CD4-positive, CD25-positive, alpha-beta regulatory T cell (primary cell): ENCODE measurements at regions not wholly inside any gene's neighbourhood (a gene's known extent, or its start where the extent isn't known, plus 50 kb on each side); places are given as distances from the start of the nearest gene placed in this dataset.
A peak's percentile ranks its signal among the peaks of the same experiment; 100 is the strongest.

Experiments
- ATAC-seq, 2 donors: fragments of 150-1000 bp; cut with Tn5 transposase; one replicate each; pipeline ENCODE4 v1.10.0; 2021; ENCODE audit warnings: low read depth in 2 of 2, moderate number of reproducible peaks in 2 of 2, moderate library complexity in 1 of 2
- DNase-seq, 3 donors: peaks; one replicate each; pipeline versions ENCODE4 v3.0.0 to v3.0.0-alpha.2; 2012 to 2022; ENCODE audit warnings: mixed read lengths in 1 of 3
- H3K27ac ChIP-seq: one replicate; pipeline ENCODE4 v1.7.0; 2013; ENCODE audit warnings: mild to moderate bottlenecking, low read length; ENCODE audit not compliant: insufficient read depth, poor library complexity, severe bottlenecking
- H3K27me3 ChIP-seq: one replicate; pipeline ENCODE4 v1.7.0; 2013; ENCODE audit warnings: low read length; ENCODE audit not compliant: control insufficient read depth, insufficient read depth
- H3K36me3 ChIP-seq: one replicate; pipeline ENCODE4 v1.7.0; 2013; ENCODE audit warnings: mild to moderate bottlenecking, low read length, moderate library complexity; ENCODE audit not compliant: control insufficient read depth, insufficient read depth
- H3K4me1 ChIP-seq: 2 replicates; pipeline ENCODE4 v1.7.0; 2013; ENCODE audit warnings: mild to moderate bottlenecking, low read length; ENCODE audit not compliant: insufficient read depth, control insufficient read depth, poor library complexity, severe bottlenecking
- H3K4me3 ChIP-seq: one replicate; pipeline ENCODE4 v1.7.0; 2013; ENCODE audit warnings: low read depth, mild to moderate bottlenecking, low read length, moderate library complexity
- H3K9me3 ChIP-seq, 2 experiments: 1 replicate in 1 of 2; 2 replicates in 1 of 2; pipeline ENCODE4 v1.7.0; 2013; ENCODE audit warnings: low read length in 2 of 2, mild to moderate bottlenecking in 1 of 2, moderate library complexity in 1 of 2; ENCODE audit not compliant: control insufficient read depth in 2 of 2
- H3K27ac Mint-ChIP-seq, 3 donors: one replicate each; pipeline ENCODE4 v1.8.0; 2020 to 2022; ENCODE audit warnings: mild to moderate bottlenecking in 3 of 3, mixed read lengths in 3 of 3, moderate library complexity in 2 of 3
- H3K27me3 Mint-ChIP-seq: one replicate; pipeline ENCODE4 v1.8.0; 2022; ENCODE audit warnings: mild to moderate bottlenecking, mixed read lengths
- H3K36me3 Mint-ChIP-seq: one replicate; pipeline ENCODE4 v1.8.0; 2020; ENCODE audit warnings: mixed read lengths
- H3K4me1 Mint-ChIP-seq, 4 donors: one replicate each; pipeline ENCODE4 v1.8.0; 2020 to 2022; ENCODE audit warnings: mixed read lengths in 4 of 4, mild to moderate bottlenecking in 1 of 4
- H3K4me3 Mint-ChIP-seq, 4 donors: one replicate each; pipeline ENCODE4 v1.8.0; 2020 to 2022; ENCODE audit warnings: mild to moderate bottlenecking in 4 of 4, mixed read lengths in 4 of 4, moderate library complexity in 3 of 4
- H3K9me3 Mint-ChIP-seq, 7 donors: one replicate each; pipeline ENCODE4 v1.8.0; 2020 to 2022; ENCODE audit warnings: mixed read lengths in 7 of 7, mild to moderate bottlenecking in 3 of 7, moderate library complexity in 2 of 7

GRCh38 chr12:92505254-92506231 is 197.2 kb upstream of the PLEKHG7 start:
- Histone ChIP-seq H3K4me1 (peaks cover 28% of the 10 kb centered on the region), H3K27ac (peak overlapping the region; percentile 75), H3K36me3 (no peaks in the 10 kb centered on the region), H3K4me3 (peak overlapping the region; percentile 78), H3K27me3 (no peaks in the 10 kb centered on the region), H3K9me3 (no peaks in the 10 kb centered on the region)
- peak overlapping the region; percentile 94 to 98 (median 97) for H3K27ac Mint-ChIP-seq
- peaks cover 0 to 11% (median 0%) of the 10 kb centered on the region in 7 donors for H3K9me3 Mint-ChIP-seq
- DNase-seq (peak in 2 of 3 donors; percentile 62 to 86), ATAC-seq (peak; percentile 71 to 78)
- H3K4me3 Mint-ChIP-seq = peak overlapping the region; percentile 57 to 93 (median 88)
- no peaks in the 10 kb centered on the region for H3K36me3 Mint-ChIP-seq
- no peaks in the 10 kb centered on the region for H3K27me3 Mint-ChIP-seq
- H3K4me1 Mint-ChIP-seq = peaks cover 13 to 38% (median 28%) of the 10 kb centered on the region in 4 donors

- no peaks in the 10 kb centered on the region for H3K9me3 ChIP-seq
- peaks cover 13 to 38% (median 28%) of the 10 kb centered on the region in 4 donors for H3K4me1 Mint-ChIP-seq
- H3K36me3 ChIP-seq = no peaks in the 10 kb centered on the region
- H3K9me3 Mint-ChIP-seq = peaks cover 0 to 2% (median 0%) of the 10 kb centered on the region in 7 donors
- no peak for DNase-seq
- no peaks in the 10 kb centered on the region for H3K27me3 ChIP-seq
- no peaks in the 10 kb centered on the region for H3K36me3 Mint-ChIP-seq
- no peak overlapping the region for H3K4me3 Mint-ChIP-seq
- no peaks in the 10 kb centered on the region for H3K27me3 Mint-ChIP-seq
- no peak overlapping the region for H3K27ac Mint-ChIP-seq
- no peak overlapping the region for H3K4me3 ChIP-seq
- H3K4me1 ChIP-seq = peaks cover 28% of the 10 kb centered on the region
- no peak for ATAC-seq
- H3K27ac ChIP-seq = no peak overlapping the region
Measured at GRCh38 chr12:92504594-92504981, 198.2 kb upstream of the PLEKHG7 start.

GRCh38 chr12:92503971-92504593 is 198.7 kb upstream of the PLEKHG7 start:
- Histone ChIP-seq H3K27ac (no peak overlapping the region), H3K27me3 (no peaks in the 10 kb centered on the region), H3K9me3 (no peaks in the 10 kb centered on the region), H3K4me3 (no peak overlapping the region), H3K4me1 (peaks cover 28% of the 10 kb centered on the region), H3K36me3 (no peaks in the 10 kb centered on the region)
- no peak for DNase-seq
- no peaks in the 10 kb centered on the region for H3K36me3 Mint-ChIP-seq
- ATAC-seq = no peak
- peak overlapping the region in 2 of 3 donors; percentile 11 to 18 for H3K27ac Mint-ChIP-seq
- peaks cover 0 to 2% (median 0%) of the 10 kb centered on the region in 7 donors for H3K9me3 Mint-ChIP-seq
- H3K4me1 Mint-ChIP-seq = peaks cover 13 to 38% (median 28%) of the 10 kb centered on the region in 4 donors
- H3K27me3 Mint-ChIP-seq = no peaks in the 10 kb centered on the region
- H3K4me3 Mint-ChIP-seq = peak overlapping the region in 1 of 4 donors; percentile 2

GRCh38 chr12:92503029-92503931 is 199.5 kb upstream of the PLEKHG7 start:
- no peaks in the 10 kb centered on the region for H3K27me3 Mint-ChIP-seq
- Histone ChIP-seq H3K36me3 (no peaks in the 10 kb centered on the region), H3K27ac (no peak overlapping the region), H3K4me3 (peak overlapping the region; percentile 39), H3K27me3 (no peaks in the 10 kb centered on the region), H3K9me3 (no peaks in the 10 kb centered on the region), H3K4me1 (peaks cover 28% of the 10 kb centered on the region)
- peaks cover 13 to 38% (median 28%) of the 10 kb centered on the region in 4 donors for H3K4me1 Mint-ChIP-seq
- H3K36me3 Mint-ChIP-seq = no peaks in the 10 kb centered on the region
- H3K4me3 Mint-ChIP-seq = peak overlapping the region in 3 of 4 donors; percentile 2 to 51 (median 29)
- DNase-seq = peak in 1 of 3 donors; percentile 70
- peaks cover 0 to 2% (median 0%) of the 10 kb centered on the region in 7 donors for H3K9me3 Mint-ChIP-seq
- ATAC-seq = no peak
- H3K27ac Mint-ChIP-seq = peak overlapping the region; percentile 18 to 44 (median 39)

- H3K4me3 Mint-ChIP-seq = peak overlapping the region in 3 of 4 donors; percentile 29 to 67 (median 51)
- ATAC-seq = no peak
- no peaks in the 10 kb centered on the region for H3K36me3 Mint-ChIP-seq
- no peaks in the 10 kb centered on the region for H3K36me3 ChIP-seq
- H3K9me3 ChIP-seq = no peaks in the 10 kb centered on the region
- H3K27ac Mint-ChIP-seq = peak overlapping the region in 2 of 3 donors; percentile 18 to 44
- H3K9me3 Mint-ChIP-seq = peaks cover 0 to 2% (median 0%) of the 10 kb centered on the region in 7 donors
- H3K27me3 ChIP-seq = no peaks in the 10 kb centered on the region
- H3K4me1 ChIP-seq = peaks cover 28% of the 10 kb centered on the region
- no peaks in the 10 kb centered on the region for H3K27me3 Mint-ChIP-seq
- peak in 1 of 3 donors; percentile 65 for DNase-seq
- H3K4me3 ChIP-seq = peak overlapping the region; percentile 39
- H3K4me1 Mint-ChIP-seq = peaks cover 13 to 38% (median 28%) of the 10 kb centered on the region in 4 donors
- no peak overlapping the region for H3K27ac ChIP-seq
Measured at GRCh38 chr12:92502417-92503028, 200.3 kb upstream of the PLEKHG7 start.

GRCh38 chr12:92496790-92497189 is 206.0 kb upstream of the PLEKHG7 start:
- ATAC-seq (no peak), DNase-seq (peak in 1 of 3 donors; percentile 54)
- Mint-ChIP-seq H3K9me3 (peaks cover 0 to 2% (median 0%) of the 10 kb centered on the region in 7 donors), H3K36me3 (no peaks in the 10 kb centered on the region), H3K4me3 (no peak overlapping the region), H3K27ac (no peak overlapping the region), H3K4me1 (peaks cover 0 to 3% (median 1%) of the 10 kb centered on the region in 4 donors), H3K27me3 (no peaks in the 10 kb centered on the region)
- H3K4me1 ChIP-seq = no peaks in the 10 kb centered on the region
- peaks cover 0 to 1% of the 10 kb centered on the region in 2 experiments for H3K9me3 ChIP-seq
- H3K27me3 ChIP-seq = no peaks in the 10 kb centered on the region
- no peak overlapping the region for H3K4me3 ChIP-seq
- no peaks in the 10 kb centered on the region for H3K36me3 ChIP-seq
- H3K27ac ChIP-seq = no peak overlapping the region
